ENCODE measurements at regions not wholly inside any gene's neighbourhood (a gene's known extent, or its start where the extent isn't known, plus 50 kb on each side); places are given as distances from the start of the nearest gene placed in this dataset.
"Not testable (repeated sequence)": the region's sequence is repeated elsewhere in the genome, so short reads cannot be mapped to it uniquely, and the experiment has no call there.

- DNase-seq = no peak
Measured at GRCh38 chr2:116935097-116935814, 879.2 kb upstream of the DDX18 start.

GRCh38 chr2:116948258-116948657, 866.2 kb upstream of the DDX18 start:
- DNase-seq = no peak

GRCh38 chr2:116949249-116949648, 865.2 kb upstream of the DDX18 start:
- no peak for DNase-seq

GRCh38 chr2:116952254-116952653, 862.2 kb upstream of the DDX18 start:
- no peak for DNase-seq

GRCh38 chr2:116955646-116956045, 858.8 kb upstream of the DDX18 start:
- DNase-seq = no peak

- DNase-seq = no peak
Measured at GRCh38 chr2:116975608-116976007, 838.9 kb upstream of the DDX18 start.

GRCh38 chr2:116979916-116980764, 834.4 kb upstream of the DDX18 start:
- DNase-seq = no peak

- DNase-seq = no peak
Measured at GRCh38 chr2:116987447-116987846, 827.0 kb upstream of the DDX18 start.

GRCh38 chr2:116988303-116988702, 826.2 kb upstream of the DDX18 start:
- DNase-seq = no peak

- DNase-seq = no peak
Measured at GRCh38 chr2:117019357-117019756, 795.1 kb upstream of the DDX18 start.

GRCh38 chr2:117027646-117028045, 786.8 kb upstream of the DDX18 start:
- DNase-seq = no peak

GRCh38 chr2:117028708-117029107, 785.8 kb upstream of the DDX18 start:
- DNase-seq = not testable (repeated sequence)

GRCh38 chr2:117055499-117056375, 758.8 kb upstream of the DDX18 start:
- no peak for DNase-seq

- no peak for DNase-seq
Measured at GRCh38 chr2:117056376-117056748, 758.1 kb upstream of the DDX18 start.

GRCh38 chr2:117057016-117057415, 757.5 kb upstream of the DDX18 start:
- no peak for DNase-seq

GRCh38 chr2:117058366-117058765, 756.1 kb upstream of the DDX18 start:
- DNase-seq = no peak

GRCh38 chr2:117064021-117064420, 750.5 kb upstream of the DDX18 start:
- no peak for DNase-seq

GRCh38 chr2:117065912-117066311, 748.6 kb upstream of the DDX18 start:
- DNase-seq = no peak

- no peak for DNase-seq
Measured at GRCh38 chr2:117067900-117068299, 746.6 kb upstream of the DDX18 start.

- DNase-seq = no peak
Measured at GRCh38 chr2:117068371-117068770, 746.1 kb upstream of the DDX18 start.

- no peak for DNase-seq
Measured at GRCh38 chr2:117071556-117072102, 742.9 kb upstream of the DDX18 start.

- no peak for DNase-seq
Measured at GRCh38 chr2:117074756-117075155, 739.7 kb upstream of the DDX18 start.

- no peak for DNase-seq
Measured at GRCh38 chr2:117085256-117085655, 729.2 kb upstream of the DDX18 start.
